GM12872 (cell line): ENCODE measurements at regions not wholly inside any gene's neighbourhood (a gene's known extent, or its start where the extent isn't known, plus 50 kb on each side); places are given as distances from the start of the nearest gene placed in this dataset.

Experiments used
- CTCF ChIP-seq: IDR thresholded peaks from 3 replicates; pipeline ENCODE4 v1.5.1; 2011; ENCODE audit warnings: low read depth, mild to moderate bottlenecking, low read length, moderate library complexity; ENCODE audit not compliant: insufficient read depth

DNA sequence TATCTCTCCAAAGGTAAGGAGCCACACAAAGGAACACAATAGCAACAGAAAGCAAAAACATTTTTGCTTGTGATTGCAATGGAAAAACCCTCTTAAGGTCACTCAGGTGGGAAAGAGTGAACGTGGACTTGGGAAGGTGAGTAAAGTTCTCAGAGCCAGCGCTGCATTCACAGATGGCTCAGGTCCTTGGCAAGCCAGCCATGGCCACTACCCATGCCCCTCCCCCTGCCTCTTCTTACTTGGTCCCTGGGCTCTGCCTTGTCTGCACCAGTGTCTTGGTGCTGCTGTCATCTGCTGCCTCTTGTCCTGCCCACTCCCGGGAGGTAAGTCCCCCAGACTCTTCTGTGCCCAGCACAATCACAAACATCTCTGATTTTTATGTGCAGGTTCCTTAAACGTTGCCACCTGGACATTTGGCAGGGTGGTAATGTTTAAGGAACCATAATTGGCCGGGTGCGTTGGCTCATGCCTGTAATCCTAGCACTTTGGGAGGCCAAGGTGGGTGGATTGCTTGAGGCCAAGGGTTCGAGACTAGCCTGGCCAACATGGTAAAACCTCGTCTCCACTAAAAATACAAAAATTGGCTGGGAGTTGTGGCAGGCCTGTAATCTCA lies 74.6 kb downstream of the FEM1C start:
- TF ChIP-seq CTCF: no peak

DNA sequence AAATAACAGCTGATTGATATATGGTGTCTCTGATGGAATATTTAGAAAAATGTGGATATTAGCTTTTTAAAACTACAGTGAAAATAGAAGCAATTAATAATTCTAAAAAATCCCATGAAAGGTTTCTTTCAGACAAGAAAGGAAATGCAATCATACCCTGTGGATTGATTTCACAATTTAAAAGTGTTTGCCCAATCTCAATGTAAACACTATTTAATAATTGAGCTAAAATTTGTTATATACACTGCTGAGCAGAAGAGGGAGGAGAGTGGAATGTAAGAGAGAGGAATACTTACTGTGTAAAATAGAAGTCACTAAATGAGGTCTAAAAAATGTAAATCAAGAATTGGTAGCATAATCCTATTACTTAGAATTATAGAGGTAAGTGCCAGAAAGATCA lies 76.9 kb downstream of the FEM1C start:
- no peak for TF ChIP-seq CTCF

GRCh38 chr5:115465431-115465830 lies 79.1 kb downstream of the FEM1C start:
- TF ChIP-seq CTCF: no peak

GRCh38 chr5:115463983-115464382 lies 80.6 kb downstream of the FEM1C start:
- TF ChIP-seq CTCF: no peak

- no peak for TF ChIP-seq CTCF
Measured at GRCh38 chr5:115461506-115462290, 82.9 kb downstream of the FEM1C start.

DNA sequence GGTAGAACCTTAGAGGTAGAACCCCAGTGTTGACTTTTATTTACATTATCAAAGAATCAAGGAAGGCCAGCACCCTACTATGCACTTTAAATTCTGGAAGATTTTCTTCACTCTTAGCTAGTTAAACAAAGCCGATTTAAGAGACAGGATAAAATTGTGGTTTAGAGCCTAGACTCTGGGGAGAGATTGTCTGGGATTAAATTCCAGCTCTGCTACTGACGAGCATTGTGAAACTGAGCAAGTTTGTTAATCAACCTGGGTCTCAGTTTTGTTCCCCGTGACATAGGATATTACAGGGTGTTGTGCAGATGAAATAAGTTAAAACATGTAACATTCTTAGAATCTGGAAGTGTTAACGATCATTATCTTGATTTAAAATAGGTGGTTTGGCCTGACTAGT lies 83.5 kb downstream of the FEM1C start:
- TF ChIP-seq CTCF: no peak

- no peak for TF ChIP-seq CTCF
Measured at GRCh38 chr5:115460472-115460871, 84.1 kb downstream of the FEM1C start.
